HEK293 (cell line): ENCODE measurements at regions not wholly inside any gene's neighbourhood (a gene's known extent, or its start where the extent isn't known, plus 50 kb on each side); places are given as distances from the start of the nearest gene placed in this dataset.

Experiments used
- CTCF ChIA-PET: fragments of 350-600 bp; formaldehyde crosslinking; extraction: SDS; loops from one replicate; lab custom pipeline; 2021; ENCODE audit warnings: antibody characterized with exemption; lab: Yijun Ruan, JAX
- POLR2A ChIA-PET: fragments of 300-600 bp; formaldehyde crosslinking; extraction: SDS; loops from one replicate; lab custom pipeline; 2020; ENCODE audit warnings: antibody characterized with exemption, inconsistent platforms; lab: Yijun Ruan, JAX
- H3K27ac ChIP-seq: fragments of 200-500 bp; sonication (Bioruptor generic); 2 replicates; pipeline ENCODE4 v1.5.1; 2014; ENCODE audit warnings: low read depth, low read length, control low read depth, inconsistent platforms; ENCODE audit errors: extremely low read depth
- H3K36me3 ChIP-seq, 2 experiments: fragments of 200-500 bp in 1 of 2; sonication (Bioruptor generic) in 1 of 2; 1 replicate in 1 of 2; 2 replicates in 1 of 2; pipeline ENCODE4 v1.5.1; 2014 to 2017; ENCODE audit warnings: inconsistent platforms in 2 of 2, low read length in 2 of 2; ENCODE audit not compliant: control insufficient read depth in 2 of 2, insufficient read depth in 1 of 2
- H3K4me1 ChIP-seq: fragments of 200-500 bp; sonication (Bioruptor generic); 2 replicates; pipeline ENCODE4 v1.5.1; 2014; ENCODE audit warnings: mild to moderate bottlenecking, low read length, inconsistent platforms; ENCODE audit not compliant: control insufficient read depth, insufficient read depth
- H3K4me3 ChIP-seq: 2 replicates; pipeline ENCODE4 v1.5.1; 2011; ENCODE audit warnings: low read depth, mild to moderate bottlenecking, control low read depth, low read length, moderate library complexity
- H3K9me3 ChIP-seq: fragments of 200-500 bp; sonication (Bioruptor generic); 2 replicates; pipeline ENCODE4 v1.5.1; 2014; ENCODE audit warnings: low read depth, low read length, inconsistent platforms; ENCODE audit not compliant: control insufficient read depth, insufficient read depth
- EGR2 ChIP-seq: fragments of 450-650 bp; formaldehyde crosslinking; IDR thresholded peaks from 2 replicates; pipeline ENCODE4 v1.5.1; 2016; ENCODE audit warnings: low read depth, missing biosample characterization, missing genetic modification characterization
- ZEB2 ChIP-seq: fragments of 450-650 bp; formaldehyde crosslinking; IDR thresholded peaks from 2 replicates; pipeline ENCODE4 v1.5.1; 2016; ENCODE audit warnings: missing biosample characterization, missing genetic modification characterization
- ZNF174 ChIP-seq: fragments of 450-650 bp; formaldehyde crosslinking; IDR thresholded peaks from 2 replicates; pipeline ENCODE4 v1.5.0; 2017; ENCODE audit warnings: missing biosample characterization, mild to moderate bottlenecking, missing genetic modification characterization
- ZNF175 ChIP-seq: fragments of 450-650 bp; formaldehyde crosslinking; IDR thresholded peaks from 2 replicates; pipeline ENCODE4 v1.5.1; 2016; ENCODE audit warnings: missing biosample characterization, missing genetic modification characterization
- ZNF426 ChIP-seq: fragments of 450-650 bp; formaldehyde crosslinking; IDR thresholded peaks from 2 replicates; pipeline ENCODE4 v1.5.1; 2017; ENCODE audit warnings: missing biosample characterization, missing genetic modification characterization, mild to moderate bottlenecking, inconsistent platforms, moderate library complexity
- ZNF555 ChIP-seq: fragments of 450-650 bp; formaldehyde crosslinking; conservative IDR thresholded peaks from 2 replicates; pipeline ENCODE4 v1.5.1; 2017; ENCODE audit warnings: missing biosample characterization, mild to moderate bottlenecking, missing genetic modification characterization, inconsistent platforms
- ZNF600 ChIP-seq: fragments of 450-650 bp; formaldehyde crosslinking; IDR thresholded peaks from 2 replicates; pipeline ENCODE4 v1.5.1; 2016; ENCODE audit warnings: missing biosample characterization, missing genetic modification characterization
- ZNF660 ChIP-seq: fragments of 450-650 bp; IDR thresholded peaks from 2 replicates; pipeline ENCODE4 v1.5.1; 2018; ENCODE audit warnings: missing biosample characterization, mild to moderate bottlenecking, missing genetic modification characterization
- ZNF677 ChIP-seq: fragments of 450-650 bp; IDR thresholded peaks from 2 replicates; pipeline ENCODE4 v1.5.0; 2018; ENCODE audit warnings: missing biosample characterization, mild to moderate bottlenecking, missing genetic modification characterization, moderate library complexity
- ZNF777 ChIP-seq: fragments of 450-650 bp; formaldehyde crosslinking; IDR thresholded peaks from 2 replicates; pipeline ENCODE4 v1.5.1; 2017; ENCODE audit warnings: missing biosample characterization, missing genetic modification characterization, borderline replicate concordance
- ZSCAN30 ChIP-seq: fragments of 450-650 bp; IDR thresholded peaks from 2 replicates; pipeline ENCODE4 v1.5.1; 2018; ENCODE audit warnings: missing biosample characterization, mild to moderate bottlenecking, missing genetic modification characterization, moderate library complexity
- ZXDB ChIP-seq: fragments of 450-650 bp; formaldehyde crosslinking; IDR thresholded peaks from 2 replicates; pipeline ENCODE4 v1.5.1; 2016; ENCODE audit warnings: missing biosample characterization, missing genetic modification characterization
- TF ChIP-seq, protein P1 (sequence below): fragments of 450-650 bp; formaldehyde crosslinking; IDR thresholded peaks from 2 replicates; pipeline ENCODE4 v1.5.1; 2017; ENCODE audit warnings: missing biosample characterization, missing genetic modification characterization
- TF ChIP-seq, protein P2 (sequence below): fragments of 450-650 bp; formaldehyde crosslinking; IDR thresholded peaks from 2 replicates; pipeline ENCODE4 v1.5.1; 2016; ENCODE audit warnings: missing biosample characterization, missing genetic modification characterization
- TF ChIP-seq, protein P3 (sequence below): fragments of 450-650 bp; formaldehyde crosslinking; IDR thresholded peaks from 2 replicates; pipeline ENCODE4 v1.5.0; 2017; ENCODE audit warnings: missing biosample characterization, missing genetic modification characterization, borderline replicate concordance
- TF ChIP-seq, protein P4 (sequence below): fragments of 450-650 bp; formaldehyde crosslinking; IDR thresholded peaks from 2 replicates; pipeline ENCODE4 v1.5.1; 2016; ENCODE audit warnings: missing biosample characterization, missing genetic modification characterization
- TF ChIP-seq, protein P5 (sequence below): fragments of 450-650 bp; formaldehyde crosslinking; IDR thresholded peaks from 2 replicates; pipeline ENCODE4 v1.5.1; 2017; ENCODE audit warnings: missing biosample characterization, mild to moderate bottlenecking, missing genetic modification characterization, moderate library complexity
- TF ChIP-seq, protein P6 (sequence below): fragments of 450-650 bp; formaldehyde crosslinking; IDR thresholded peaks from 2 replicates; pipeline ENCODE4 v1.5.1; 2016; ENCODE audit warnings: missing biosample characterization, missing genetic modification characterization

GRCh38 chr6:141669141-141669540 lies 463.6 kb upstream of the GJE1 start:
- CTCF ChIA-PET, result no interaction called here
- Histone ChIP-seq H3K36me3 (no peaks in the 10 kb centered on the region), H3K4me3 (no peak overlapping the region), H3K9me3 (no peaks in the 10 kb centered on the region), H3K4me1 (no peaks in the 10 kb centered on the region), H3K27ac (no peak overlapping the region)
- POLR2A ChIA-PET, result no interaction called here
- TF ChIP-seq, protein P1, sequence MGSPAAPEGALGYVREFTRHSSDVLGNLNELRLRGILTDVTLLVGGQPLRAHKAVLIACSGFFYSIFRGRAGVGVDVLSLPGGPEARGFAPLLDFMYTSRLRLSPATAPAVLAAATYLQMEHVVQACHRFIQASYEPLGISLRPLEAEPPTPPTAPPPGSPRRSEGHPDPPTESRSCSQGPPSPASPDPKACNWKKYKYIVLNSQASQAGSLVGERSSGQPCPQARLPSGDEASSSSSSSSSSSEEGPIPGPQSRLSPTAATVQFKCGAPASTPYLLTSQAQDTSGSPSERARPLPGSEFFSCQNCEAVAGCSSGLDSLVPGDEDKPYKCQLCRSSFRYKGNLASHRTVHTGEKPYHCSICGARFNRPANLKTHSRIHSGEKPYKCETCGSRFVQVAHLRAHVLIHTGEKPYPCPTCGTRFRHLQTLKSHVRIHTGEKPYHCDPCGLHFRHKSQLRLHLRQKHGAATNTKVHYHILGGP (tag by site-specific recombination), result no peak
- TF ChIP-seq EGR2 (no peak), ZNF777 (tag by site-specific recombination) (no peak), ZNF600 (tag by site-specific recombination) (no peak), ZNF677 (tag by site-specific recombination) (no peak), ZEB2 (tag by site-specific recombination) (no peak)
- TF ChIP-seq, protein P2, sequence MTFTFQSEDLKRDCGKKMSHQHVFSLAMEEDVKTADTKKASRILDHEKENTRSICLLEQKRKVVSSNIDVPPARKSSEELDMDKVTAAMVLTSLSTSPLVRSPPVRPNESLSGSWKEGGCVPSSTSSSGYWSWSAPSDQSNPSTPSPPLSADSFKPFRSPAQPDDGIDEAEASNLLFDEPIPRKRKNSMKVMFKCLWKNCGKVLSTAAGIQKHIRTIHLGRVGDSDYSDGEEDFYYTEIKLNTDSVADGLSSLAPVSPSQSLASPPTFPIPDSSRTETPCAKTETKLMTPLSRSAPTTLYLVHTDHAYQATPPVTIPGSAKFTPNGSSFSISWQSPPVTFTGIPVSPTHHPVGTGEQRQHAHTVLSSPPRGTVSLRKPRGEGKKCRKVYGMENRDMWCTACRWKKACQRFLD (tag by site-specific recombination), result no peak
- TF ChIP-seq, protein P3, sequence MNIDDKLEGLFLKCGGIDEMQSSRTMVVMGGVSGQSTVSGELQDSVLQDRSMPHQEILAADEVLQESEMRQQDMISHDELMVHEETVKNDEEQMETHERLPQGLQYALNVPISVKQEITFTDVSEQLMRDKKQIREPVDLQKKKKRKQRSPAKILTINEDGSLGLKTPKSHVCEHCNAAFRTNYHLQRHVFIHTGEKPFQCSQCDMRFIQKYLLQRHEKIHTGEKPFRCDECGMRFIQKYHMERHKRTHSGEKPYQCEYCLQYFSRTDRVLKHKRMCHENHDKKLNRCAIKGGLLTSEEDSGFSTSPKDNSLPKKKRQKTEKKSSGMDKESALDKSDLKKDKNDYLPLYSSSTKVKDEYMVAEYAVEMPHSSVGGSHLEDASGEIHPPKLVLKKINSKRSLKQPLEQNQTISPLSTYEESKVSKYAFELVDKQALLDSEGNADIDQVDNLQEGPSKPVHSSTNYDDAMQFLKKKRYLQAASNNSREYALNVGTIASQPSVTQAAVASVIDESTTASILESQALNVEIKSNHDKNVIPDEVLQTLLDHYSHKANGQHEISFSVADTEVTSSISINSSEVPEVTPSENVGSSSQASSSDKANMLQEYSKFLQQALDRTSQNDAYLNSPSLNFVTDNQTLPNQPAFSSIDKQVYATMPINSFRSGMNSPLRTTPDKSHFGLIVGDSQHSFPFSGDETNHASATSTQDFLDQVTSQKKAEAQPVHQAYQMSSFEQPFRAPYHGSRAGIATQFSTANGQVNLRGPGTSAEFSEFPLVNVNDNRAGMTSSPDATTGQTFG (tag by site-specific recombination), result no peak

DNA sequence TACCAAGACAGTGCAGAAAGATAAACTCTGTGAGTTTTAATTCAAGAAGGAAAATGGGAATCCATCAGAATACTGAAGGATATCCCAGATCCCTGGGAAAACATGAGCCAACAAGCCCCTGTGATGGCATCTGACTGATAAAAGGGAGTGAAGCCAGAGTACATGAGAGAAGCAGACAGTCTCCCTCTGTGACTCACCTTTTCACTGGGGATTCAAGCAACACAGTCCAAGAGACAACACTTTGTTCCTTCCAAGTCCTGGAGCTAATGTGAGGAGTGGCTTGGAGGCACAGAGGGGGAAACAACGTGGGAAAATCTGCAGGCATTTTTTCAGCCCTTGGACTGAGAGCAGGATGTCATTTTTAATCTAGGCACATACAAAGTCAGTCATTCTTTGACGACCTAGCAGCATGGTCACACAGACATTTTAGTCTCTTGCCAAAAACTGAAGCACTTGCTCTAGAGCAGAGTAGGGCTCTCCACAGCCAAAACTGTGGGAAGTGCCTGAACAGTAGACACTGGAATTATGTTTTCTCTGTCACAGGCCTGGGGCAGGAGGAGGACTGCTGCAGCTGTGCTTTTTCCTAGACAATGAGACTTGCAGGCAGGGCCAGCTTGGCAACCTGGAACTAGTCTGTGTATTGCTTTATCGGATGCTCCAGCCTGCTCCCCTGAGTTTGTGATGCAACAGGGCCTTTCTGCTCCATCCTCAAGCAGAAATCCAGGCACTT lies 465.0 kb upstream of the GJE1 start:
- no peak overlapping the region for H3K27ac ChIP-seq
- ChIA-PET POLR2A (no interaction called here), CTCF (no interaction called here)
- no peaks in the 10 kb centered on the region for H3K36me3 ChIP-seq
- H3K4me1 ChIP-seq, result no peaks in the 10 kb centered on the region
- no peaks in the 10 kb centered on the region for H3K9me3 ChIP-seq
- no peak overlapping the region for H3K4me3 ChIP-seq
- TF ChIP-seq, protein P4, sequence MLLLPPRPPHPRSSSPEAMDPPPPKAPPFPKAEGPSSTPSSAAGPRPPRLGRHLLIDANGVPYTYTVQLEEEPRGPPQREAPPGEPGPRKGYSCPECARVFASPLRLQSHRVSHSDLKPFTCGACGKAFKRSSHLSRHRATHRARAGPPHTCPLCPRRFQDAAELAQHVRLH (tag by site-specific recombination), result no peak
- TF ChIP-seq ZNF555 (tag by site-specific recombination) (no peak), ZXDB (tag by site-specific recombination) (no peak), ZNF175 (no peak), ZNF660 (tag by site-specific recombination) (no peak), ZNF174 (no peak), ZNF426 (tag by site-specific recombination) (no peak), ZSCAN30 (tag by site-specific recombination) (no peak)
- TF ChIP-seq, protein P5, sequence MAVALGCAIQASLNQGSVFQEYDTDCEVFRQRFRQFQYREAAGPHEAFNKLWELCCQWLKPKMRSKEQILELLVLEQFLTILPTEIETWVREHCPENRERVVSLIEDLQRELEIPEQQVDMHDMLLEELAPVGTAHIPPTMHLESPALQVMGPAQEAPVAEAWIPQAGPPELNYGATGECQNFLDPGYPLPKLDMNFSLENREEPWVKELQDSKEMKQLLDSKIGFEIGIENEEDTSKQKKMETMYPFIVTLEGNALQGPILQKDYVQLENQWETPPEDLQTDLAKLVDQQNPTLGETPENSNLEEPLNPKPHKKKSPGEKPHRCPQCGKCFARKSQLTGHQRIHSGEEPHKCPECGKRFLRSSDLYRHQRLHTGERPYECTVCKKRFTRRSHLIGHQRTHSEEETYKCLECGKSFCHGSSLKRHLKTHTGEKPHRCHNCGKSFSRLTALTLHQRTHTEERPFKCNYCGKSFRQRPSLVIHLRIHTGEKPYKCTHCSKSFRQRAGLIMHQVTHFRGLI (tag by site-specific recombination), result no peak
- TF ChIP-seq, protein P3 (tag by site-specific recombination), result no peak
- TF ChIP-seq, protein P6, sequence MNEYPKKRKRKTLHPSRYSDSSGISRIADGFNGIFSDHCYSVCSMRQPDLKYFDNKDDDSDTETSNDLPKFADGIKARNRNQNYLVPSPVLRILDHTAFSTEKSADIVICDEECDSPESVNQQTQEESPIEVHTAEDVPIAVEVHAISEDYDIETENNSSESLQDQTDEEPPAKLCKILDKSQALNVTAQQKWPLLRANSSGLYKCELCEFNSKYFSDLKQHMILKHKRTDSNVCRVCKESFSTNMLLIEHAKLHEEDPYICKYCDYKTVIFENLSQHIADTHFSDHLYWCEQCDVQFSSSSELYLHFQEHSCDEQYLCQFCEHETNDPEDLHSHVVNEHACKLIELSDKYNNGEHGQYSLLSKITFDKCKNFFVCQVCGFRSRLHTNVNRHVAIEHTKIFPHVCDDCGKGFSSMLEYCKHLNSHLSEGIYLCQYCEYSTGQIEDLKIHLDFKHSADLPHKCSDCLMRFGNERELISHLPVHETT (tag by site-specific recombination), result no peak
